DMS 273 (cell line): ENCODE measurements at regions not wholly inside any gene's neighbourhood (a gene's known extent, or its start where the extent isn't known, plus 50 kb on each side); places are given as distances from the start of the nearest gene placed in this dataset.

Experiments
- DNase-seq: peaks from one replicate; lab custom pipeline; 2025; ENCODE audit not compliant: unreplicated experiment; lab: John Stamatoyannopoulos, UW

DNA sequence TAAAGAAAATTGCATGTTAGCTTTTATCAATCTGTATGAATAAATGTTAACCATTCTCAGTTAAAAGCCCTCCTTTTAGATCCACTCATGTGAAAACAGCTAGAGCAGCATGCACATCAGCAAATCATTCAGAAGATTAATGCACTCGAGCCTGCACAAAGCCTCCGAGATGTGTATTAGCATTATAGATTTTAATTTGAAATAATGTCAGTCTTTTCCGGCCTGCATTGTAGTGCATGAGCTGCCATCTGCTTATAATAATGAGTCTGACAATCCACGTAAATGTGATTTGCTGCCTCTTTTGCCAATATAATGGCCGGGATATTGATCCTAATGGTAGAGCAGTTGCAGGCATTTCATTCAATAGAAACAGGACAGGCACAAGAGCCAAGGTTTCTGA lies 585.1 kb downstream of the IRX1 start:
- DNase-seq, result no peak

DNA sequence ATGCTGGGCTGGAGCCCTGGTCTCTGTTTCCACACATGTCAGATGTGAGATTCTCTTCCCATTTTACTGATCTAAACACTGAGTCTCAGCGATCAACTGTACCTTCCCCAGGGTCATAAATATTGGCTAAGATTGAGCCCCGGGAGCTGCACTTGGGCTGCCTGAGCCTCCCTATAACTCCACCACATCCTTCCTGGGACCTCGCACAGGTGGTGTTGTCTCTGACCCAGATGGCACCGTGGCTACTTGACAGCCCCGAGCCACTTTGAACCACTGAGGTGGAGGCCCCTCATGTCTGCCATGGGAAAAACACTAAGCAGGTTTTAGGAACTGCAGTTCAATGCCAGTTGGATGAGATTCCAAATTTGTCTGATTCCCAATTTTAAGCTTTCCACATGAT lies 586.5 kb downstream of the IRX1 start:
- no peak for DNase-seq

DNA sequence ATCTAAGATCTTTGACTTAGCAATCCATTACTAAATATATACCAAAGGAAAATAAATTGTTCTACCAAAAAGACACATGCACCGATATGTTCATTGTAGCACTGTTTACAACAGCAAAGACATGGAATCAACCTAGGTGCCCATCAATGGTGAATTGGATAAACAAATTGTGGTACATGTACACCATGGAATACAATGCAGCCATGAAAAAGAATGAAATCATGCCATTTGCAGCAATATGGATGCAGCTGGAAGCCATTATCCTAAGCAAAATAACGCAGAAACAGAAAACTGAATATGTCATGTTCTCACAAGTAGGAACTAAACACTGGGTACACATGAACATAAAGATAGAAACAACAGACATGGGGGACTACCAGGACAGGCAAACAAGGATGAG lies 589.5 kb downstream of the IRX1 start:
- DNase-seq, result no peak

- DNase-seq, result no peak
Measured at GRCh38 chr5:4188704-4189103, 593.1 kb downstream of the IRX1 start.

- DNase-seq, result no peak
Measured at GRCh38 chr5:4189317-4189716, 593.7 kb downstream of the IRX1 start.

GRCh38 chr5:4191041-4191440 lies 595.4 kb downstream of the IRX1 start:
- DNase-seq, result no peak

DNA sequence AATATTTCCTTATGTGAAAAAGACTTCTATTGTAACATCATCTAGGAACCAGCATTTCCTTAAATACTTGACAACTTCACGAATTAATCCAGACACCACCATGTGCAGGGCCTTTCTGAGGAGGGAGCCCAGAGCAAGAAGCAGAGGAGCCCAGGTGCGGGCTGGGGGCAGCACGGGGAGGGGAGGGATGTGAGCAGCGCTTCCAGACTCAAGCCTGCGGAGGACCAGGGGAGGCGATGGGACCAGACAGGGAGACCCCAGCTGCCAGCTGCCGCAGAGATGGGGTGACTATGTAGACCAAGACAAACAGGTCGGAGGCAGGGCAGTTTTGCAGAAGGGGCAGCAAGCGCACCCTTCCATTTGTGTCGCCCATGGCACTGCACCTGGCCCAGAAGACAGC lies 596.1 kb downstream of the IRX1 start:
- DNase-seq, result no peak

- DNase-seq, result no peak
Measured at GRCh38 chr5:4192111-4192510, 596.5 kb downstream of the IRX1 start.

DNA sequence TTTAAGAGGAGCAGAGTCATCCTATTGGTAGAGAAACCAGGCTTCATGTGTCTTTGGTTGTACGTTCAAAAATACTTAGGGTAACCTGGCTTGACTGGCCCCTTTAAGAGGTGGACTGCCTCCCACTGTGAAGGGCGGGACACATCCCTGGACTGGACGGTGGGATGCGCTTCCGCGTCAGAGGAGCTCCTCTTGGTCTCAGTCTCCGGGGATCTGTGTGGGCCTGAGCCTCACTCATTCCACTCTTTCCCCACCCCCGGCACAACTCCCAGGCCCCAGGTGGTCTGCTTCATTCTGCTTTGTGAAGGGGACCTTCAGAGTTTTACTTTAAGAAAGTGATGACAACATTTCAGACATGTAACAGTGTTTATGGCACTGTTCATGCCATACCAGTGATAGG lies 601.1 kb downstream of the IRX1 start:
- no peak for DNase-seq

- no peak for DNase-seq
Measured at GRCh38 chr5:4197151-4197550, 601.5 kb downstream of the IRX1 start.

DNA sequence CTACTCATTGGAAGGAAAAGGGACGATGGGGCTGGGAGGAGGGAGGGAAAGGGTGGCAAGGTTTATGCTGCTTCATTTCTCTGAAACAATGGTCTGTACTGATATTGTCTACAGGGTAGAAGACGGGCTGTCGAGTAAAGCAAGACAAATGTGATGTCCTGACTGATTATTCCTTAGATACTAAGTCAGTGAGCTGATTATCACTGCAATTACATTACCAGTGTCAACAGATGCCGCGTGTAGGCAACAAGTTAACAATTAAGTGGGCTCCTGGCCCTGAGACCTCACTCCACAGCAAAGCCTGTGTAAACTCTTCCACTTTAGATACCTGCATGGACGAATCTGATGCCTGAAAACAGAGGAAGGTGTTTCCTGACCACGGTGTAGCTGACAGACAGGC lies 602.8 kb downstream of the IRX1 start:
- DNase-seq, result no peak

- DNase-seq, result no peak
Measured at GRCh38 chr5:4199049-4199841, 603.6 kb downstream of the IRX1 start.

DNA sequence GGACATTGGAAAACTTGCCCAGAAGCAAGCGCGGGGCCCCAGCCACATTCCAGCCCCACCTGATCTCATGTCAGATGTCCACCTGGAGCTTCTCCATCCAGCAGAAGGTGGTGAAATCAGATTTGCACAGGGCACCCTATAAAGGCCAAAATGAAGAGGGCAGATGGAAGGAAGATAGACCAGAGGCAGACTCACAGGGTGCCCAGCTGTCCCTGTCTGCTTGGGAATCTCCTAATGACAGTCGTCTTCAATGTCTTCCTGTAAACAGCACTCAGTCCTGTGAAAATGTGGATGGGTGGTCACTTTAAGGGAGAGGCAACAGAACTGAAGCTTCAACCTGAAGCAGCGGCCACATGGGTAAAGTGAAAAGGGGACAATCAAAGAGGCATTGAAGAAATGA lies 607.5 kb downstream of the IRX1 start:
- no peak for DNase-seq

DNA sequence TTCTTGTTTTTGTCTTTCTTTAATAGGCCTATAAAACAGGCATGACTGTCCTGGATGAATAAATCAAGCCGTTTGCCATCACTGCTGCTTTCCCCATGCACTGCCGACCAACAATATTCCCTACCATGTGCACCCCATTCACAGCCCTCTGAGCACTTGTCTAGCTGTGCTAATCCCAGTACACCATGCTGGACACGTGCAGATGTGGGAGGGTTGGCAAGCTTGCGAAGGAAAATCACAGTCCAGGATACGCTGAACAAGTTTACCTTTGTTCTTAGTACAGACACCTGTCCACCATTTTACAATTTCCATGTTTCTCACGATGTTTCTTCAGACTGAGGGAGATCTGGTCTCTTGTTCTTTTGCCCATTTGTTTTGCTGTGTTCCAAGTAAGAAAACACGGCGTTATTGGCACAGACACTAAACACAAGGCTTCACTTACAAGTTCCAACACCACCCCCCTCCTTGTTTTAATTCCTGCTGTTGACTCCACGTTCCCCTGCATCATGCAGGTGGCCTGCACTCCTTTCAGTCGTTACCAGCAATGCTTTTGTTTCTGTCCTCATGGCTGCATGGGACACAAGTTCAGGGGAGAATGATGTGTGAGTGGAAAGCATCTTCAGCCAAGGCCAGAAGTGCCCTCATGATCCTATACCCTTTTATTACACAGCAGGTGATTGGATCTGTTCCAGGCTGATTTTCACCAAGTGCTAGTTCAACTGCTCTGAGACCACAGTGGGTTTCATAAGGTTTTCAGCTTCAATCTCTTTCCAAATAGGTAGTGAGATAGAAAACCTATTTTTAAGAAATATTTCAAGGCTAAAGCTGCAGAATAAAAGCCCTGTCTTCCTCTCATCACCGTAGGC lies 608.9 kb downstream of the IRX1 start:
- no peak for DNase-seq

DNA sequence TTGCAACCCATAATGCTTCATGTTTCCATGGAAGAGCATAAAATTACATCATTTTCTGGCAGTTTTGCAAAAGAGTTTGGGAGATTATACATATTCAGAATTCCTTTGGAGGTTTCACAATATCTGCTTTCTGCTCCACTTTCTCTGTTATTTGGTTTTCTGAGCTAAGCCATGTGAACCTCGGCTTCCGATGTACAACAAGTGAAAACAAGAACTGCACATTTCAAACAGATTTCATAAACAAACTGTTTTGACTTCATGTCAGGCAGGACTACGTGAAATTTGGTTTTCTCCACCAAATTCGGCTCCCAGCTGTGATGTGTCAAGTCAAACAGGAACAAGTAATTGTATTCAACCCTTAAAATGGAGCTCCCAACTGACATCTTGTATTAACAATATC lies 609.8 kb downstream of the IRX1 start:
- no peak for DNase-seq

DNA sequence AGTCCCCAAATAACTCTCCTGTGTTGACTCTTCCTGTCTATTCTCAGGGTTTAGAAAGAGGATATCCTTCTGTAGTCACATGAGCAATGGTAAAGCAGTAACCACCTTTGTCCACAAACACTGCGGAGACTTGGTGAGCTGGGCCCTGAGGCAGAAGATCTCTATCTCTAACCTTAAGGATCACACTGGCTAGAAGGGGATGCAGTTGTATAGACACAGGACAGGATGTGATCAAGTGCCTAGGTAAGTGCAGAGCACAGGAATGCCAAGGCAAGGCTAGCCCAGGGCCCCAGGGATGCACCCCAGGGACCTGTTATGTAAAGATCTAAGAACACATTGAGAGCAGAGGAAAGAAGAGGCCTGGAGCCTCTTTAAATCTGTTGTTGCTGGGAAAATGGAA lies 610.5 kb downstream of the IRX1 start:
- no peak for DNase-seq

DNA sequence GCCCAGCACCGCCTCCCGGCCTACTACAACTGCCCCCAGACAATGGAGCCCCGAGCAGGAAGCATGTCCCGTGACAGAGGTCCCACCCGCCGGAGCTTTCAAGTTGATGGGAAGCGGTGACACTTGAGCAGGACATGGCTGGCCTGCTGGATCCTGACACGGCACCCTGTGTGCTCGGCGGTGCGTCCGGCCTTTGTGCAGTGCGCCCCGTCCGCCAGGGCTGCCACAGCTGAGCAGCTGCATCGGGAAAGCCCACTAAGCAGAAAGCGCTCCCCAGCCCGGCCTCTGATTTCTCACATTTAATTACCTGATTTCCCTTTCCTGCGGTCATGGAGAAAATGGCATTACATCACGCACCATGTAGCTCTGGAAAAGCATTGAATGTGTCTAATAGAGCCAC lies 611.9 kb downstream of the IRX1 start:
- DNase-seq, result no peak

DNA sequence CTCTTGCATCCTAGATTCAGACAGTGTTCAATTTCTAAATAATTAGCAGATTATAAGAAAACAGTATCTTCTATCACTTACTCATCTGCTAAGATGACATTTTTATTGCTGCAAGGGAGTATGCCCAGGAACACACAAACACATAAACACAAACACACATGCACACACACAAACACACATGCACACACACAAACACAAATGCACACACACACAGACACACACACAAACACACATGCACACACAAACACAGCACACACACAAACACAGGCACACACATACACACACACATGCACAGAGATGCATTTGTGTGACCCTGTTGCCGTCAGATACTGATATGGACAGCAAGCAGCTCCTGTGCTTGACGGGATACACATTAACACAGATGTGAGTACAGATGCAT lies 612.9 kb downstream of the IRX1 start:
- no peak for DNase-seq

DNA sequence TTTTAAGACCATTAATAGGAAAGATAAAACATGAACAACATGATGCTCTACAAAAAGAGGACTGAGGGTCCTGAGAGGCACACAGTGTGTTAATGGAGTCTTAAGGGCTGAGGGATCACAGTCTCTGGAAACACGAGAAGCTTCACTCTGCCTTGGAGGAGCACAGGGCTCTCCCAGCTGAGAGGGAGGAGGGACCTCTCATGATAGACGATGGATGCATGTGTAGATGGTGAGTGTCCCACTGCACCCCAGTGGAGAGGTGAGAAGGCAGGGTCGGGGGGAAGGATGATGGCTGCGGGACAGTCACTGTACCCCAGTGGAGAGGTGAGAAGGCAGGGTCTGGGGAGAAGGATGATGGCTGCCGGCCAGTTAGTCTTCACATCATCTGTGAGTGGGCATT lies 613.4 kb downstream of the IRX1 start:
- DNase-seq, result no peak

GRCh38 chr5:4212071-4212739 lies 616.6 kb downstream of the IRX1 start:
- DNase-seq, result no peak

DNA sequence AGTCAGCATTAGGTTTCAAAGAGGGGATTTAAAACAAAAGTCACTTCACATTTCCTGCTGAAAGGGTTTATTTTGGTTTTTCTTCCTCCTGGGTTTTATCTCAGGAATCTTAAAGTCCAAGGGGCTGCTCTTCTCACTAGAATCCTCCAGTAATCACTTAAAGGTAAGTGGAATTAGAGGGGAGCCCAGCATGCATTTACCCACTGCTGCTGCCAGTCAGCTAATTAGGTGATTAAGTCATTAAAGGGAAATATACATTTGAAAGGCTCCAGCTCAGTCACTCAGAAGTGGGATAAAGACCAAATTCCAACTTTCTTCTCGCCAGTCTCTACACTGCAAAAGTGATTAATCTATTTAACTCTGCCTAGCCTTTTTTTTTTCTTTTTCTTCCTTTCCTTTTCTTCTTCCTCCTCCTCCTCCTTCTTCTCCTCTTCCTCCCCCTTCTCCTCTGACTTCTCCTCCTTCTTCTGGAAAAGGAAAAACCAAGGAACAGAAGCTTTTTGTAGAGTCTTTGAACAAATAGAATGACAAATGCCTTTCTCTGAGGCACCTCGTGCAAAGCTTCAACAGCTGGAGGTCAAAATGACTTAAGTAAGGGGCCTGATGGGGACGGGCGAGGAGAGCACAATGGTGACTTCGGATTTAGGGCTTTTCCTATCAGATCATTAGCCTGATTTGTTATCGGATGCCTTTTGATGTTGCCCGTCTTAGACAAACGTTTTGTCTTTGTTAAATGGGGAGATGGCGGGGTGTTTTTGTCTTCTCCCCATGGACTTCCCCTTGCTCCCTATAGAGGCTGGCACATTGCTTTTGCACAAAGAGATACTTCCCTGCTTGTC lies 617.6 kb downstream of the IRX1 start:
- DNase-seq, result no peak
